ENCODE measurements at regions not wholly inside any gene's neighbourhood (a gene's known extent, or its start where the extent isn't known, plus 50 kb on each side); places are given as distances from the start of the nearest gene placed in this dataset.

DNA sequence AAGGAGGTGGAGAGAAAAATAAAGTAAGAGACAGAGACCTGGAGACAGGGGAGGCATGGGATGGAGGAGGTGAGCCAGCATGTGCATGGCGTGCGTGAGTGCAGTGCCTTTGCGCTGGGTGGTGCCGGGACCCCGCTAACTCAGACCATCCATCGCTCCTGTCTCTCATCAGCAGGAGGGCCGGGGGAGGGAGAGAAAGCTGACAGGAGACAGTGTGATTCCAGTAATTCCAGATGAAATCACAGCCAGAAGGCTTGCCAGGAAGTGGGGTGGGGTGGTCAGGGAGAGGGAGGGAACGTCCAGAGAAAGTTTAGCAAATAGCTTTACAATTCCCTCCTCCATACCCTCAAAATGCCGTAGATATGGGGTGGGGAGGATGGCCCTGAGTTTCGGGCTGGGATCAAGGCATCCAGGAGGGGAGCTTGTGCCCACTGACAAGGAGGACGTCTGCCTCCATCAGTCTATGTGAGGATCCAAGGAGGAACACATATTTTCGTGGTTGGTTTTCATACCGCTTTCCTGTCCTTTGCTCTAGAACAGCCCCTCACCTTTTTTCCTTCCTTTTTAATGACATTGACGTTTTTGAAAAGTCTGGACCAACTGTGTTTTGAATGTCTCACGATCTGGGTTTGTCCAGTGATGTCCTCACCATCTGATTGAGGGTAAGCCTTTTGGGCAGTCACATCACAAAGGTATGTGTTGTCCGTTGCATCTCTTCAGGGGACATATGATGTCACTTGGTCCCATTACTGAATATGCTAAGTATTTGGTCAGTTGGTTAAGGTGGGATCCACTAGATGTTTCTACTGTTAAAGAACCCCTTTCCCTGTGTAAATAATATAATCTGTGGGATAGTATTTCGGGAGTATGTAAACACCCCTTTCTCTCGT lies 567.3 kb downstream of the MIAT start:
- no peak for DNase-seq (ENCODE audit: low read depth)

DNA sequence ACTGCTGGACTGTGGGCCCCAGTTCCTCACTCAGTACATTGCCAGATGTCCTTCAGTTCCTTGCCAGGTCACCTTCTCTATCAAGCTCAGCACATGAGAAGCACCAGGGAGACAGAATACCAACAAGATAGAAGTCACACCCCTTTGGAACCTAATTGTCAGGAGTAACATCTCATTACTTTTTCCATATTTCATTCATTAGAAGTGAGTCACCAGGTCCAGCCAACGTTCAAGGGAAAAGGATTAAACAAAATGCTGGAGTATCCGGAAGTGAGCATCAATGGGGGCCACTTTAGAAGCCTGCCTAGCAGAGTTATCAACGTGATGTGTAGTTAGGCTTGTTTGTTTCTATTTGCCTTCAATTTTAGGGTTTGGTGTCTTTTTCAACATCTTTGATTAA lies 569.3 kb downstream of the MIAT start:
- DNase-seq (ENCODE audit: low read depth), result no peak

DNA sequence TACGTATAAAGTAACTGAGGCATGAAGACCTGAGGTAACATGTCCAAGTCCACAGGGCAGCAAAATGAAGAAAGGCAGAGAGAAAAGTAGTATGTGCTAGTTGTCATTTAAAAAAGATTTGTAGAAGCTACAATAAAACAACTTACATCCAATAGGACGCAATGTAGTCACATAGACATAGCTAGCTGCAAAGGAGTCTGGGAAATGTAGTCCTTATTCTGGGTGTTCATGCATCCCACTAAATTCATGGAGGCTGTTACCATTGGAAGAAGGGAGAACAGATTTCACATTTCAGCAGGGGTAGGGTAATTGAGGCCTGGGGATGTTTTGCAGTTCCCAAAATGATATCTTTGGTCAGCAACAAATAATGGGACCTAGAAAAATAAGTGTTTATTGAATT lies 571.4 kb downstream of the MIAT start:
- DNase-seq (ENCODE audit: low read depth), result no peak

DNA sequence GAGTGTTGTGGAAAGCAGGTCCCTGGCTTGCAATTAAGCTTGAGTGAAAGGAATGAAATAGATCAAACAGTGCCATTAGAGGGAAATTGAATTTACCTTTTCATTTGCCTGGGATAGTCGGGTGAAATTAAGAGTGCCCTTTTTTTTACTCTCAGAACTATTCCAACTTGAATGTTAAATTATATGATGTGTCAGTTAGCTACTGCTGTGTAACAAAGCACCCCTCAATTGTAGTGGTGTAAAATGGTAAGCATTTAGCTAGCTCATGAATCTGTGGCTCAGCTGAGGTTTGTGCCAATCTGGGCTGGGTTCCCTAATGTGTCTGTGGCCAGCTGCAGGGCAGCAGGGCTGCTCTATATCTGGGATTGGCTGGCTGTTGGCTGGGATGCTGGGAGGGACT lies 571.4 kb downstream of the MN1 start:
- no peak for DNase-seq (ENCODE audit: low read depth)

DNA sequence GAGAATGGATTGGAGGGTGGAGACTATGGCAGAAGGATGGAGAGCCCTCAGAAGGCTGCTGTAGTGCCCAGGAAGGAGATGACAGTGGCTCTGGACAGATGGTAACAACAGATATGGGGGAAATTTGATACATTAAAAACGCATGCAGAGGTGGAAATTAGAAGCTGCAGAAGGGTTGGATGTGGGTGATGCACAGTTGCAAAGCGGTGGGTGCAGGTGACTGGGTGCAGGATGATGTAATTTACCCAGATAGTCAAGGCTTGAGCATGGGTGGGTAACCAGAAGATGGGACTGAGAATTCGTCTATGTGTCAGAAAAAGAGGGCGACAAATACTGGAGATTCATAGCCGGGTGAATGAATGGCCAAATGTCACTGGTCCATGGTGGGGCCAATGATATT lies 570.3 kb downstream of the MN1 start:
- DNase-seq (ENCODE audit: low read depth), result no peak

DNA sequence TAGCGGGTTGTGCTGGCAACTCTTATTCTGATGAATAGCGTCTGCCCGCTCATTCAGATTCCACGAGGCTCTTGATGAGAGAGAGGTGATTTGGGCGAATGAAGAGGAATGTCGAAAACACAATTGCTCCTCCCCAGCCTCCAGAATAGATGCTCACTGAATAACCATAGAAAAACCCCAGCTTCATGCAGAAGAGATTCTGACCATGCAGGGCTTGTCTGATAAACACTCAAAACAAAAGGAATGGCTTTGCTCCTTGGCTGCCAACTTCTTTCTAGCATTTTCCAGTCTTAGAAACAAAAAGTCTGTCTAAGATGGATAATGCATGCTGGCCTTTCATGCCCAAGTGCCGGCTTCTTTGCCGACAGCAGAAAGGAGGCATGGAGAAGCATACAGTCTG lies 569.5 kb downstream of the MN1 start:
- no peak for DNase-seq (ENCODE audit: low read depth)

DNA sequence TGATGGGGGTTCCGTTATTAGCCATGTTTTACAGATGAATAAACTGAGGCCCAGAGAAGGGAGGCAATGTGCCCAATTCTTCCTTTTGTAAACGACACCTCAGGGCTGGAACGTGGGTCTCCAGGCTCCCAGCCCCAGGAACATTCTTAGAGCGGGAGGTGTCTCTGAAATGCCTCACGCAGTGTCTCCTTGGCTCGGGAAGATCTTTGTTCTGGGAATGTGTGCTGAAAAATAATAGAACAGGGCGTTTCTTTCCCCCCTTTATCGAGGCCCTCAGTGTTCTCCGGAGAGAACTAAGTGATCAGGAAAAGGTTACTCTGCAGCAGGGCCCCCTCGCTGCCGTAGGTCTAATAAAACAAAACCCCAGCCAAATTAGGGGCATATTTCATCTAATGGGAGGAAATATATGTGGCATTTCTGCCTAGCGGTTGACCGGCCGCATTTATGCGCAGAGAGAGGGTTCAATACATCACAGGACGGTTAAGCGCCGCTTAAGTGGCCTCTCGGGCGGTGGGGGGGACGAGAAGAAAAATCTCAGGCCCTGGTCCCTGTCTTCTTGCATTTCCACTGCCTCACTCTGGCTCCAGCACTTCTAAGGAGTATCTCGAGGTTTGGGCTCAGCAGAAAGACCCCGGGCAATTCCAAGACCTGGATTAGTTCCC lies 564.3 kb downstream of the MN1 start:
- no peak for DNase-seq (ENCODE audit: low read depth)

DNA sequence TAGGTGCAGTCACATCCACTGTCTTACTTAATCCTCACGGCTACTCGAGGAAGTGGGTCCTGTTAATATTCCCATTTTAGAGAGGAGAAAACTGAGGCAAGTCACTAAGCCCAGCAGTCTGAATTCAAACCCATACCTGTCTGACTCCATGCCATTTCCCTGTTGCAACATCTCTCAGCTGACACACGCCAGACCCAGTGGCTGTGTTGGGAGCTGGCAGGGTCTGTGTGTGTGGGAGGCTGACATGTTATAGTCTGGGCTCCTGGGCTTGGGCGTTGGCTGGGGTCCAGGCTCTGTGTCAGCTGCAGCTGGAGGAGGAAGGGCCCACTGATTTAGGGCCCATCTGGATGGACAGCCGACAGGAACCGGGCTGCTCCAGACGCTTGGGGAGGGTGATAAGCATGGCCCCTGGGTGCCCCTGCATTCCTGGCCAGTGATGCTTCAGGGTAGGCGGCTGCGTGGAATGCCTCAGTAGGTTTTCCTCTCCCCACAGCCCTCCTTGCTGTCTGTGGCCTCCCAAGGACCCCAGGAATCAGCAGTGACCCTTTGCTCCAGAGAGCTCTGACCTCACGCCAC lies 562.5 kb downstream of the MN1 start:
- no peak for DNase-seq (ENCODE audit: low read depth)

DNA sequence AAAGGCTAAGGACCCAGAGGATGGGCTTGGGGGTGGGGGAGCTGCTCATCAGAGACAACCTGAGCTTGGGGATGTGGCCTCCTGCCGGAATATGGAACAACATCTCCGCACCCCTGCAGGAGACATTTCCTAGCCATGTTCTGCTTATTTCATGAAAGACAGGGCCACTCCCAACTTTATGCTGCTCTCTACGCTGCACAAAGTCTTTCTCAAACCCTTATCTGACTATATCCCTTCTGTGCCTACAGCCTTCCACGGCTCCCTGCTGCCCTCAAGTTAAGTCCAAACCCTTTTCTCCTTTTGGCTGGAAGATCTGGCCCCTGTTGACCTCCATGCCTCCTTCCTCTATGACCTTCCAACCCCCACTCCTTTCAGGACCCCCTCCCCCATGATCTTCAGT lies 562.0 kb downstream of the MN1 start:
- no peak for DNase-seq (ENCODE audit: low read depth)

DNA sequence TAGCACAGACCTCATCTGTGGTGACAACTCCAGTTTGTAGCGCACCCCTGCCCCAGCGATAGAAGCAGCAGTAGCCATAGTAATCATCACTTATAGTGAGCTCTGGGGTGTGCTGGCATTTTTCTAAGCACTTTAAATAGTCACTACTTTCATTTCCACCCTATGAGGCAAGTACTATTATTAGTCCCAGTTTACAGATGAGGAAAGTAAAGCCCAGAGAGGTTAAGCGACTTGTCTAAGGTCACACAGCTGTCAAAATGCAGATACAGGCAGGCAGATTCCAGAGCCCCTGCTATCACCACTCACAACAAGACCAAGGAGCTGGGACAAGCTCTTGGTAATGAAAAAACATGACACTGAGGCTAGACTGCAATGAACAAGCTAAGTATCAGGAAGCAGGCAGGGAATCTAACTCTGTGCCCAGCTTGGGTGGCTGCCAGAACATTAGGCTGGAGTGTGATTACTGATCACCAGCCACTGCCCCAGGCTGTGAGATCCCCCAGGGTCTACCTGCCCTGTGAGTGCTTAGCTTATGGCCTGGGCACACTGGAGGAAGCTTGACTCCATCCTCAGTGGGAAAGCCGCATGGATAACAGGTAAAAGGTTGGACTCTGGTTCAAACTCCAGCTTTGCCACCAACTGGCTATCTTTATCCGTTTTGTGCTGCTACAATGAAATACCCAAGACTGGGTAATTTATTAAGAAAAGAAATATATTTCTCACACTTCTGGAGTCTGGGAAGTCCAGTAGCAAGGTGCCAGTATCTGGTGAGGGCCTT lies 561.1 kb downstream of the MN1 start:
- DNase-seq (ENCODE audit: low read depth), result no peak

DNA sequence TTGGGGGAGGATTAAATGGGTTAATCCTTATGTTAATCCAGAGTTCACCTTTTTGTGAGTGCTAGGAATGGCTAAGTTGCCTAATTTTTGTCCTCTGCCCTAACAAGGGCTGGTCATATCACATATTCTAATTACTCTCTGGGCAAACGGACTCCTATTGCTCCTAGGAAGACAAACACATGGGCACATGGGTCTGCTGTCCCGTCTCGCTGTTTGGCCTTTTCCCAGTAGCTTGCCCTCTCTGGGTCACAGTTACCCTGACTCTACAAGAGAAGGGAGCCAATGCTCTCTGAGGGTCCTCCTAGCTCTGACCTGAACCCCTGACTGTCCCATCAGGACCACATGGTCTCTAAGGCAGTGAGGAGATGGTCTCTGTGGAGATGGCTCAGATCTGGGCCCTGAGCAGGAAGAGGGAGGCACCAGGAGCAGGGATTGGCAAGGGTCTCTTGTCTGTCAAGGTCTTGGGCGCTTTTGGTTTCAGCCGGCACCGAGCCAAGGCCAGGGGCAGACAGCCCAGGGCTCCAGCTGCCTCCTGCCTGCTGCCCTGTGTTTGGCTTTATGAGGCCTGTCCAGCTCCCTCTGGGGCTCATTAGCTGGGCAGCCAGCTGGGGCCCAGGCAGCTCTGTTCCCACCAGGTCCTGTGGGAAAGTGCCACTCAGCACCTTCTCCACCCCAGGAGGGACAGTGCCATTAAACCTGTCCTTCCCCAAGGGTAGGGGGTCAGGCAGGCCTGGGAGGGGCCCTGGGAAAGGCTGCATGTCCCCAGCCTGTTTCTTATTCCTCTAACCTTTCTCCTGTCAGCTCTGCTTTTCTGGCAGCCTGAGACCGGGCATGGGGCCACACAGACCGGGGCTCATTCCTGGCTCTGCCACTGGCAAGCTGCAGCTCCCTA lies 559.9 kb downstream of the MN1 start:
- no peak for DNase-seq (ENCODE audit: low read depth)

DNA sequence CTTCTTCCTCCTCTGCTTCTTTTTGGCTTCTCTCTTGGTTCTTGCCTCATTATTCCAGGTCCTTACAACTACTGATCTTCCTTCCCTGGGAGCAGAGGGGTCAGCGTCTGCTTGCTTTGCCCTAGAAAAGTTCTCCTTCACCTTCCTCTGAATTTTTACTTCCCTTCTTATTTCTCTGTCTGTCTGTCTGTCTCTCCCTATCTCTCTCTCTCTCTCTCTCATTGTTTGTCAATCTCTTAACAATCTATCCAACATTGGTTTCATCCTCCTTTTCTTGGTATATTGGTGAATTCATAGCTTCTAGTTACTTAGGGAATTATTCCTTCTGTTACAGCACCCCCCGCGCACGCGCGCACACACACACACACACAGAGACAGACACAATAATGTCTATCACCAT lies 559.1 kb downstream of the MN1 start:
- no peak for DNase-seq (ENCODE audit: low read depth)

DNA sequence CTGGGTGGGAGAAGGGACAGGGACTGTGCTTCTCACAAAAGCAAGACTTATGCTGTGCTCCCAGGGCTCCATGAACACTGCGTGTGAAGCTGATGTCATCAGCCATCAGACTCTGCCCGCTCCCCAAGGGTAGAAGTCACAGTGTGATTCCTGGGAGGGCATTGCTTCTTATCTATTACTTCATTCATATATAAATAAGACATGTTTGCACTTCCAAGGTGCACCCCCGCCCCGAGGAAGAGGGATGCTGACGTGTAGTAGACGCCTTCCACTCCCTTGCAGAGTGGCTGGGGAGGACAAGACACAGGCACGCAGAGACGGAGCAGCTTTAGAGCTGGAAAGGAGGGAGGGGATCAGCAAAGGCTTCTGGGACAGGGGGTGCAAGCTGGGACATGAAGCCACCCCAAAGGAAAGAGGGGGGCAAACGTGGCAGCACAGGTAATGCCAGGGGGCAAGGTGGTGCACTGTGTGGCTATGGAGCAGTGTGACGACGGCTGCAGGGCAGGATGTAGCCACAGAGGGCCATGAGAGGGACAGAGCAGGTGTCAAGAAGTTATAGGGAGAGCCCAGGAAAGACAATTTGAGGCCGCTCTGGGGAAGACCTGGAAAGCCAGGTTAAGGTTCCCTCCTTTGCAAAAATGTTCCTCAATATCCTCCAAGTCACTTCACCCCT lies 558.5 kb downstream of the MN1 start:
- DNase-seq (ENCODE audit: low read depth), result no peak

DNA sequence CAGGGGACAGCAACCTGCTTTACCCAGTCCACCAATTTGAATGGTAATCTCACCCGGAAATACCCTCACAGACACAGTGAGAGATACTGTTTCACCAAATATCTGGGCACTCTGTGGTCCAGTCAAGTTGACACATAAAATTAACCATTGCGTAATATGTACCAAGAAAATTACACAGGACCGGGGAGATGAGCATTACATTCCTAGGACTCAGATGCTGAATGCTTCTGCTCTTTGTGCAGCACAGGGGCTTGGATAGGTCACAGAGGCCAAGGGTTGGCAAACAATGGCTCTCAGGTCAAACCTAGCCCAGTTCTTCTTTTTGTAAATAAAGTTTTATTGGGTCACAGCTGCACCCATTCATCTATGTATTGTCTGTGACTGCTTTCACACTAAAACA lies 557.2 kb downstream of the MN1 start:
- no peak for DNase-seq (ENCODE audit: low read depth)

DNA sequence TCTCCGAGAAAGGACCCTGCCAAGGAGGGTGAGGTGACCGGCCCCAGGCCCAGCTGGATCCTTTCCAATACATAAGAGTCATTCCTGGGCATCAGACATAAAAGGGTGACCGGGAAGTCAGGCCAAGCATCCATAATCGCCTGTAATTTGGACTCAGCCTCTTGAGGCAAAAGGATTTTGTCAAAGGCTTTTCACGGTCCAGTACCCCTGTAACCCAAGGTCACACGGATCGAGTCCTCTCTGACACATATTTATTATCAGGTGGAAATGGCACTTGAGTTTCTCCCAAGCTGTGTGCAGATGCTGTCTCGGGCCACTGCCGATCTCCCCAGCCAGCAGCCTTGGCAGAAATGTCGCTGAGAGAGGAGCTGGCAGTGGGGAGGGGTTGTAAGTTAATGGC lies 556.5 kb downstream of the MN1 start:
- no peak for DNase-seq (ENCODE audit: low read depth)

DNA sequence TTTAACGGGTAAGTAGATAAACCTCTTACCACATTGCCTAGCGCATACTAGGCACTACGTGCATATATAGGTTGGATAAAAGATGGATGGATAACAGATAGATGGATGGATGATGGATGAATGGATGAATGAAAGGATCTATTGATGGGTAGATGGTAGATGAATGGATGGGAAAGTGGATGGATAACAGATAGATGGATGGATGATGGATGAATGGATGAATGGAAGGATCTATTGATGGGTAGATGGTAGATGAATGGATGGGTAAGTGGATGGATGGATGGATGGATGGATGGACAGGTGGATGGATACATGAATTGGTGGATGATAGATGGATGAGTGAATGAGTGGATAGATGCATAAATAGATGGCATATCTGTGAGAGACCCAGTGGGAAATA lies 555.0 kb downstream of the MN1 start:
- DNase-seq (ENCODE audit: low read depth), result no peak

DNA sequence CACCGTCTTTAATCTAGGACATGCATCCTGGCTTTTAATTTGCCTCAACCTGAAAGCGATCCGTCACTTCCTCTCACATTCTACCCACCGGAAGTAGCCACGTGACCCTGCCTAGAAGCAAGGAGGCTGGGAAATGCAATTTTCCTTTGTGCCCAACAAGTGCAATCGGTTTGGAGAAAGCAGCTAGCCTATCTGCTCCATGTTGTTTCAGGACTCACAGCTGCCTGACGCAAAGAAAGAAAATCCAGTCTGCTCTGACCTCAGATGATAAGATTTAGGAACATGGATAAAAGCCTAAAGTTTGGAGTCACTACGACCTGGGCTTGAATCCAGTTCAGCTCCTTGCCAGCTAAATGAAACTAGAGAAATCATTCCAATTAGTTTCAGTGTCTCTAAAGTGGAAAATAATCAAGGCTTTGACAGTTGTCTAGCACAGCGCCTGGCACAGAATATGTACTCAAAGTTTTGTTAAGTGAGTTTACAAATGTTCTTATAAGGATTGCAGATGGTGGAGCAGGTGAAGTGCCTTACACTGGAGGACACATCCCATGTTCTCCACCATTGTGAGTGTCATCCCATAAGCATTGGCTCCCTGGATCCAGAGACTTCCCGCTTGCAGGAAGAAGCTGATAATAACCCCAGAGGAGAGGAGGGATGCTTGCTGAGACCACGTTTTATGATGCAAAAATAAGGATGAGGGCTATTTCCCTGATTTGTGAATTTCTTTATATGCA lies 553.7 kb downstream of the MN1 start:
- DNase-seq (ENCODE audit: low read depth), result no peak

DNA sequence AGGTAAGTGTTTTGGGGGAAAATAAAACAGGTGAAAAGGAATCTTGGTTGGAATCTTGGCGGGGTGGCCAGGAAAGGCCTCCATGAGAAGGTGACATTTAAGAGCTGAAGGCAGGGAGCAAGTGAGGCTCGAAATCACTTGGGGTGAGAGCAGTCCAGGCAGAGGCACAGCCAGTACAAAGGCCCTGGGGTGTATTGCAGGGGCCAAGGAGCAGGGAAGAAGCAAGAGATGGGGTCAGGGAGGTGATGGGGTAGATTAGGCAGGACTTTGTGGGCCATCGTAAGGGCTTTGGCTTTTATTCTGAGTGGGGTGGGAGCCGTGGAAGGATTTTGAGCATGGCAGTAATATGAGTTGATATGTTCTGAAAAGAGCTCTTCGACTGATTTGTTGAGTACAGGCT lies 551.1 kb downstream of the MN1 start:
- no peak for DNase-seq (ENCODE audit: low read depth)

DNA sequence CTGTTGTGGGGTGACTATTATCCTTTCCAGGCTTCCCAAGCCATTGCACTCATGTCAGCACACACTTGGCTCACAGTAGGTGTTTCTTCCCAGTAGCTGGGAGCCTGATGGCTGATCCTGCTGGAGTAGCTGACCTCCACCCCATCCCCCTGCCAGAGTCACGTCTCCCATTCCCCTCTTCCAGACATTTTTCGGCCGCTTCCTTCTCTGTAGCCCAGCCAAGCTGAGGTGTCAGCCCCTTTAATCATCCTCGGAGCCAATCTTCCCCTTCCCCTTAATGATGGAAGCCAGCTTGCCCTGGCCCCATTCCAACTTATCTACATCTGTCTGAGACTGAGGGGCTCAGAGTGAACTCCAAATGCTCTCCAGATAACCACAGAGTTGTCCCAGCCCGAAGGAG lies 550.7 kb downstream of the MN1 start:
- no peak for DNase-seq (ENCODE audit: low read depth)

DNA sequence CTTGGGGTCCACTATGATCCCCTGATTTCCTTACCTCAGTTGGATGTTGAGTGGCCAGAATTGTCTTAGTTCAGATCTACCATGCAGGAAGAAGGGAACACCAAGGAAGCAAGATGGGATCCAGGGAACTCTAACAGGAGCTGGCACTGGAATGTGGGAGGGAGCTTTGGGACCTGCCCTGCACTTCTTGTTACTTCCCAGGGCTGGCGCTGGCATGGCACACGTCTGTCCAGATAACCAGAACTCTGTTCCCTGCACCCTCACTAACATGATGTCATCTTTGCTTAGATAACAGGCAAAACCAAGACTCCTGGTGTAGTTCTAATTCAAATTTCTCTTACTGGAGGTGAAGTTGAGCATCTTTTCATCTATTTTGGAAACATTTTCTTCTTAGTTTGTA lies 550.0 kb downstream of the MN1 start:
- DNase-seq (ENCODE audit: low read depth), result no peak

Measured in stimulated activated CD8-positive, alpha-beta memory T cell treated with anti-CD3 and anti-CD28 coated beads, Interleukin-15, amount 100 ng/mL, for 24 hours (primary cell).